CD4-positive, CD25-positive, alpha-beta regulatory T cell (primary cell): ENCODE measurements at regions not wholly inside any gene's neighbourhood (a gene's known extent, or its start where the extent isn't known, plus 50 kb on each side); places are given as distances from the start of the nearest gene placed in this dataset.
"Not testable (repeated sequence)": the region's sequence is repeated elsewhere in the genome, so short reads cannot be mapped to it uniquely, and the experiment has no call there.

Experiments
- ATAC-seq, 2 donors: fragments of 150-1000 bp; cut with Tn5 transposase; one replicate each; pipeline ENCODE4 v1.10.0; 2021; ENCODE audit warnings: low read depth in 2 of 2, moderate number of reproducible peaks in 2 of 2, moderate library complexity in 1 of 2
- DNase-seq, 3 donors: peaks; one replicate each; pipeline versions ENCODE4 v3.0.0 to v3.0.0-alpha.2; 2012 to 2022; ENCODE audit warnings: mixed read lengths in 1 of 3
- H3K27ac ChIP-seq: one replicate; pipeline ENCODE4 v1.7.0; 2013; ENCODE audit warnings: mild to moderate bottlenecking, low read length; ENCODE audit not compliant: insufficient read depth, poor library complexity, severe bottlenecking
- H3K27me3 ChIP-seq: one replicate; pipeline ENCODE4 v1.7.0; 2013; ENCODE audit warnings: low read length; ENCODE audit not compliant: control insufficient read depth, insufficient read depth
- H3K36me3 ChIP-seq: one replicate; pipeline ENCODE4 v1.7.0; 2013; ENCODE audit warnings: mild to moderate bottlenecking, low read length, moderate library complexity; ENCODE audit not compliant: control insufficient read depth, insufficient read depth
- H3K4me1 ChIP-seq: 2 replicates; pipeline ENCODE4 v1.7.0; 2013; ENCODE audit warnings: mild to moderate bottlenecking, low read length; ENCODE audit not compliant: insufficient read depth, control insufficient read depth, poor library complexity, severe bottlenecking
- H3K4me3 ChIP-seq: one replicate; pipeline ENCODE4 v1.7.0; 2013; ENCODE audit warnings: low read depth, mild to moderate bottlenecking, low read length, moderate library complexity
- H3K9me3 ChIP-seq, 2 experiments: 1 replicate in 1 of 2; 2 replicates in 1 of 2; pipeline ENCODE4 v1.7.0; 2013; ENCODE audit warnings: low read length in 2 of 2, mild to moderate bottlenecking in 1 of 2, moderate library complexity in 1 of 2; ENCODE audit not compliant: control insufficient read depth in 2 of 2
- H3K27ac Mint-ChIP-seq, 3 donors: one replicate each; pipeline ENCODE4 v1.8.0; 2020 to 2022; ENCODE audit warnings: mild to moderate bottlenecking in 3 of 3, mixed read lengths in 3 of 3, moderate library complexity in 2 of 3
- H3K27me3 Mint-ChIP-seq: one replicate; pipeline ENCODE4 v1.8.0; 2022; ENCODE audit warnings: mild to moderate bottlenecking, mixed read lengths
- H3K36me3 Mint-ChIP-seq: one replicate; pipeline ENCODE4 v1.8.0; 2020; ENCODE audit warnings: mixed read lengths
- H3K4me1 Mint-ChIP-seq, 4 donors: one replicate each; pipeline ENCODE4 v1.8.0; 2020 to 2022; ENCODE audit warnings: mixed read lengths in 4 of 4, mild to moderate bottlenecking in 1 of 4
- H3K4me3 Mint-ChIP-seq, 4 donors: one replicate each; pipeline ENCODE4 v1.8.0; 2020 to 2022; ENCODE audit warnings: mild to moderate bottlenecking in 4 of 4, mixed read lengths in 4 of 4, moderate library complexity in 3 of 4
- H3K9me3 Mint-ChIP-seq, 7 donors: one replicate each; pipeline ENCODE4 v1.8.0; 2020 to 2022; ENCODE audit warnings: mixed read lengths in 7 of 7, mild to moderate bottlenecking in 3 of 7, moderate library complexity in 2 of 7

- Histone ChIP-seq H3K9me3 (no peaks in the 10 kb centered on the region), H3K27me3 (no peaks in the 10 kb centered on the region), H3K4me3 (no peak overlapping the region), H3K4me1 (no peaks in the 10 kb centered on the region), H3K36me3 (no peaks in the 10 kb centered on the region), H3K27ac (no peak overlapping the region)
- no peaks in the 10 kb centered on the region for H3K27me3 Mint-ChIP-seq
- no peaks in the 10 kb centered on the region for H3K36me3 Mint-ChIP-seq
- no peak overlapping the region for H3K4me3 Mint-ChIP-seq
- no peak for ATAC-seq
- H3K4me1 Mint-ChIP-seq, result no peaks in the 10 kb centered on the region
- DNase-seq, result no peak
- H3K27ac Mint-ChIP-seq, result no peak overlapping the region
- peaks cover 0 to 2% (median 0%) of the 10 kb centered on the region in 7 donors for H3K9me3 Mint-ChIP-seq
These were observed 51.9 kb upstream of the RBM47 start for GRCh38 chr4:40681600-40681999.

GRCh38 chr4:40682290-40683101, 52.8 kb upstream of the RBM47 start:
- Mint-ChIP-seq H3K27me3 (no peaks in the 10 kb centered on the region), H3K27ac (no peak overlapping the region), H3K36me3 (no peaks in the 10 kb centered on the region), H3K4me1 (no peaks in the 10 kb centered on the region), H3K4me3 (no peak overlapping the region), H3K9me3 (peaks cover 0 to 2% (median 0%) of the 10 kb centered on the region in 7 donors)
- Histone ChIP-seq H3K9me3 (no peaks in the 10 kb centered on the region), H3K27me3 (no peaks in the 10 kb centered on the region), H3K4me3 (no peak overlapping the region), H3K4me1 (no peaks in the 10 kb centered on the region), H3K36me3 (no peaks in the 10 kb centered on the region), H3K27ac (no peak overlapping the region)
- no peak for DNase-seq
- no peak for ATAC-seq

DNA sequence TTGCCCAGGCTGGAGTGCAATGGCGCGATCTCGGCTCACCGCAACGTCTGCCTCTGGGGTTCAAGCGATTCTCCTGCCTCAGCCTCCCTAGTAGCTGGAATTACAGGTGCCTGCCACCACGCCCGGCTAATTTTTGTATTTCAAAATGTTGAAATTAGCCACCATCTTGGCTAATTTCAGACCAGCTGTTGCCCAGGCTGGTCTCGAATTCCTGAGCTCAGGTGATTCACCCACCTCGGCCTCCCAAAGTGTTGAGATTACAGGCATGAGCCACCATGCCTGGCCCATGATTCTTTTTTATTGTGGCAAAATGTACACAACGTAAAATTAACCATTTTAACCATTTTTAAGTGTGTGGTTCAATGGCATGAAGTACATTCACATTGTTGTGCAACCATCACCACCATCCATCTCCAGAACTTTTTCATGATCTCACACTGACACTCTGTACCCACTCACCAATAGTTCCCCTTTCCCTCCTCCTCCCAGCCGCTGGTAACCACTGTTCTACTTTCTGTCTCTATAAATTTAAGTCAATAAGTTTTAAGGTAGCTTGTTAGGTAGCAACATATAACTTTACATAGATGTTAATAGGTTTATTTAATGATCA, 54.0 kb upstream of the RBM47 start:
- H3K4me3 Mint-ChIP-seq, H3K36me3 Mint-ChIP-seq, H3K27me3 ChIP-seq, H3K9me3 ChIP-seq, H3K4me3 ChIP-seq, H3K9me3 Mint-ChIP-seq, H3K4me1 ChIP-seq, H3K27me3 Mint-ChIP-seq, H3K27ac ChIP-seq, DNase-seq, ATAC-seq, H3K36me3 ChIP-seq: not testable (repeated sequence)
- Mint-ChIP-seq H3K4me1 (peaks cover 0 to 11% (median 5%) of the 10 kb centered on the region in 4 donors), H3K27ac (peak overlapping the region in 1 of 3 donors; percentile 22)

- Mint-ChIP-seq H3K4me3 (no peak overlapping the region), H3K36me3 (no peaks in the 10 kb centered on the region), H3K27me3 (no peaks in the 10 kb centered on the region), H3K9me3 (peaks cover 0 to 2% (median 0%) of the 10 kb centered on the region in 7 donors), H3K27ac (no peak overlapping the region), H3K4me1 (peaks cover 0 to 14% (median 5%) of the 10 kb centered on the region in 4 donors)
- no peak for DNase-seq
- no peak for ATAC-seq
- Histone ChIP-seq H3K27me3 (no peaks in the 10 kb centered on the region), H3K36me3 (no peaks in the 10 kb centered on the region), H3K27ac (no peak overlapping the region), H3K4me3 (no peak overlapping the region), H3K4me1 (no peaks in the 10 kb centered on the region), H3K9me3 (no peaks in the 10 kb centered on the region)
These were observed 54.7 kb upstream of the RBM47 start for GRCh38 chr4:40684404-40684803.

DNA sequence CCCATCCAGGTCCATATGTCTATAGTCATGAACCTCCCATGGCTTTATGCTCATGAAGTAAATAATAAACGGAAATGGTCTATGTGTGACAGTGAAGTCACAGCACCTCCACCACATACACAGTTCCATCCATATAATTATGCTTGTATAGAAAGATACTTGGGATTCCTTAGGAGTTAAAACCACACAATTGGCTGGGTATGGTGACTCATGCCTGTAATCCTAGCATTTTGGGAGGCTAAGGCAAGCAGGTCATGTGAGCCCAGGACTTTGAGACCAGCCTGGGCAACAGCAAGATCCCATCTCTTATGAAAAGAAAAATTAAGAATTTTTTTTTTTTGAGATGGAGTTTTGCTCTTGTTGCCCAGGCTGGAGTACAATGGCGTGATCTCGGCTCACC, 55.6 kb upstream of the RBM47 start:
- Mint-ChIP-seq H3K27ac (no peak overlapping the region), H3K4me3 (no peak overlapping the region), H3K9me3 (peaks cover 0 to 2% (median 0%) of the 10 kb centered on the region in 7 donors), H3K4me1 (peaks cover 0 to 14% (median 5%) of the 10 kb centered on the region in 4 donors), H3K36me3 (no peaks in the 10 kb centered on the region), H3K27me3 (no peaks in the 10 kb centered on the region)
- Histone ChIP-seq H3K9me3 (no peaks in the 10 kb centered on the region), H3K27ac (no peak overlapping the region), H3K36me3 (no peaks in the 10 kb centered on the region), H3K4me3 (no peak overlapping the region), H3K4me1 (no peaks in the 10 kb centered on the region), H3K27me3 (no peaks in the 10 kb centered on the region)
- no peak for ATAC-seq
- DNase-seq, result no peak

DNA sequence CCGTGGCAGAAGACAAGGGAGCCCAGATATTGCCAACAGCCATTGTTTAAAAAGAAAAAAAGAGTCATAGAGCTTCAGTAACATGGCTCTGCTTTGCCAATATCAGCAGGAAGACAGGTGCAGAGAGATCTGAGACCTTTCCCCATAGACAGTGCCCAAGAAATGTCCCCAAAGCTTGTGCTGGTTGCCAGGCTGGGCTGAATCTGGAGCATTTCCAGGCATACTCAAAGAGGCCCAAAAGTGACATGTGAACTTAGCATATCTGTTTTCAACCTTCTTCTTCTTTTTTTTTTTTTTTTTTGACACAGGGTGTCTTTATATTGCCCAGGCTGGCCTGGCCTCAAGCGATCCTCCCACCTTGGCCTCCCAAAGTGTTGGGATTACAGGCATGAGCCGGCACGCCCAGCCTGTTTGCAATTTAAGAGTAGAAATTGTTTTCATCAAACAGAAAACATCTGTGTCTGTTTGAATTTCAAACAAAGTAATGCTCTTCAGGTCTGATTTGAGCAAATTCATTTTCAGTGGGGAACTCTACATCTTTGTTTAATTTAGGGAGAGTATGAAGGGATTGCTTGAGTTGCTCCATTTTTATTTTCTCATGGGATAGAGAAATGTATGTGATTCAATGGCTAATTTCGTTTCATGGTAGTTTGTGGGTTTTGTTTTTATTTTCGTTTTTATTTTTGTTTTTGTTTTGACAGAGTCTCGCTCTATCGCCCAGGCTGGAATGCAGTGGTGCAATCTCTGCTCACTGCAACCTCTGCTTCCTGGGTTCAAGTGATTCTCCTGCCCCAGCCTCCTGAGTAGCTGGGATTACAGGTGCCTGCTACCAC, 56.6 kb upstream of the RBM47 start:
- ATAC-seq, result no peak
- Histone ChIP-seq H3K9me3 (no peaks in the 10 kb centered on the region), H3K27ac (no peak overlapping the region), H3K27me3 (no peaks in the 10 kb centered on the region), H3K4me3 (no peak overlapping the region), H3K4me1 (no peaks in the 10 kb centered on the region), H3K36me3 (no peaks in the 10 kb centered on the region)
- no peak for DNase-seq
- Mint-ChIP-seq H3K36me3 (no peaks in the 10 kb centered on the region), H3K9me3 (peaks cover 0 to 2% (median 0%) of the 10 kb centered on the region in 7 donors), H3K4me1 (peaks cover 0 to 14% (median 5%) of the 10 kb centered on the region in 4 donors), H3K4me3 (no peak overlapping the region), H3K27me3 (no peaks in the 10 kb centered on the region), H3K27ac (no peak overlapping the region)

DNA sequence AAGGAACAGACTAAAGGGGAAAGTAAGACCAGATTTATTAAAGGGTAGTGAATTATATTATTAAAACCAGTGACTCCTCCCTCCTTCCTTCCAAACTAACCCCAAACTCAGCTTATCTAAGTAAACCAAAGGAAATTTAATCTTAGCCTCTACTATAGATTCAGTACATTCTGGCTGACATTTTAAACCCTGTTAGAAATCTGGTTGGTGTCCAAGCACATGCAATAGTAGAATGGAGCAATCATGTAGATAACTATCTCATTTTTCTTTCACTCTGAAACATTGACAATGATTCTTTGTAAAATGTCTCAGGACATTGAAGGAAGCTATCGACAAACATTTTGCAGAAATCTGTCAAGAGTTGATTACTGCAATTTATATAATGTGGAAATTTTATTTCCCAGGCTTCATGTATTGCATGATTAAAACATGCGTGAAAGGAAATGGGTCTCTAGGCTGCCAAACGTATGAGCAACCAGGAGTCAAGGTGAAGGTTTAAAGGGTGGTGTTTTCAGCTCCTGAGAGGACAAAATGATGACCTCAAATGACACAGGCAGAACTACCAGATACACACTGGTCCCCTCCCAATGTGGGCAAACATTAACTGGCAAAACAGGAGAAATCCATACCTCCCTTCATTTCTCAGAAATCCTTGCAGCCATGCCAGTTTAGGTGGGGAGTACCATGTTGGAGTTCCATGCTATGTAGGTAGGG, 58.2 kb upstream of the RBM47 start:
- no peak for DNase-seq
- Mint-ChIP-seq H3K9me3 (peaks cover 0 to 2% (median 0%) of the 10 kb centered on the region in 7 donors), H3K4me1 (peaks cover 0 to 14% (median 5%) of the 10 kb centered on the region in 4 donors), H3K27me3 (no peaks in the 10 kb centered on the region), H3K4me3 (no peak overlapping the region), H3K36me3 (no peaks in the 10 kb centered on the region), H3K27ac (peak overlapping the region in 1 of 3 donors; percentile 14)
- no peaks in the 10 kb centered on the region for H3K36me3 ChIP-seq
- H3K27ac ChIP-seq, result no peak overlapping the region
- ATAC-seq, result no peak
- H3K4me3 ChIP-seq, result no peak overlapping the region
- H3K4me1 ChIP-seq, result no peaks in the 10 kb centered on the region
- no peaks in the 10 kb centered on the region for H3K9me3 ChIP-seq
- no peaks in the 10 kb centered on the region for H3K27me3 ChIP-seq
